ENCODE measurements at regions not wholly inside any gene's neighbourhood (a gene's known extent, or its start where the extent isn't known, plus 50 kb on each side); places are given as distances from the start of the nearest gene placed in this dataset.
"Not testable (repeated sequence)": the region's sequence is repeated elsewhere in the genome, so short reads cannot be mapped to it uniquely, and the experiment has no call there.

GRCh38 chr14:30162066-30162465 lies 234.4 kb upstream of the PRKD1 start:
- no peak for DNase-seq

GRCh38 chr14:30165255-30165654 lies 237.6 kb upstream of the PRKD1 start:
- no peak for DNase-seq

- DNase-seq = no peak
These were observed 250.1 kb upstream of the PRKD1 start for GRCh38 chr14:30177781-30178180.

- no peak for DNase-seq
These were observed 251.9 kb upstream of the PRKD1 start for GRCh38 chr14:30179381-30180130.

GRCh38 chr14:30180219-30180618 lies 252.6 kb upstream of the PRKD1 start:
- no peak for DNase-seq

DNA sequence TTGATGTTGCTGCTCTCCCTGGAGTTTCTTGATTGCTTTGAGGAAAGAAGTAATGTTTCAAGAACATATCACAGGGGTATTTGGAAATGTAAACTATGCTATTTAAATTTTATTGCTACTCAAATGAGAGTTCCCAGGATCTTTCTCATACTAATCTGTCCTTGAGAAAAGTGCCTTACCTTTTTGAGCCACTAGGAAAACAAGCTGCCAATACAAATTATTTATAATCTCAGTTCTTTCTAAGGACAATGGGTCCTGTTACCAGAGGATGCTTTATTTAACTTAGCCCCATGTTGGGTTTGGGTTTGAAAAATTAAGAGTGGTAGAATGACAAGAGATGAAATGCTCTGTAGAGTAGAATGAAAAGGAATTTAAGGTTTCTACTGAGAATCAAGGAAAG lies 258.2 kb upstream of the PRKD1 start:
- no peak for DNase-seq

DNA sequence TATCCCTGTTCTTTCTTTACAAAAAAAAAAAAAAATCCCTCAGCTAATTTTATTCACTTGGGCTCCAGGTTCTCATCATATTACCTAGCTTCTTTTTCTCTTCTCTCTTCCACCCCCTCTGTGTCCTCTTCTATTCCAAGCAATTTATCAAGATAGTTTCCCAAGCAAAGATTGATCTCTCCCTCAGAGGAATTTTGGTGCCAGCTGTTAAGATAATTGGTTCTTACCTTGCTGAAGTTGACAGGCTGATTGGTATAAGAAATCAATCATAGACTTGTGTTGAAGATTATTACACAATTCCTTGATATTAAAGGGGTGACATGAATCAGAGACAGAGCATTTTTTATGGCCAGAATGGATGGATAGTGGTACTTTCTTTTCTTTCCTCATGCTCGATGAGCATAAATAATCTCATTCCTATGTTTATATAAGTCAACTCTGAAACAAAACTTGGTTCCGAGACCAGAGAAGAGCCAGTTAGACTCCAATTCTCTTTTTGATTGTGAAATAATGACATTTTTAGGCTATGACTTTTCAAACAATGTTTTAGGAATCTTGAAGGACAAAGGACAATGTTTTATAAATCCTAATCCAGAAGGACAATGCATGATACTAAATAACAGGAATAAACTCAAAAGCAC lies 264.1 kb upstream of the PRKD1 start:
- no peak for DNase-seq

DNA sequence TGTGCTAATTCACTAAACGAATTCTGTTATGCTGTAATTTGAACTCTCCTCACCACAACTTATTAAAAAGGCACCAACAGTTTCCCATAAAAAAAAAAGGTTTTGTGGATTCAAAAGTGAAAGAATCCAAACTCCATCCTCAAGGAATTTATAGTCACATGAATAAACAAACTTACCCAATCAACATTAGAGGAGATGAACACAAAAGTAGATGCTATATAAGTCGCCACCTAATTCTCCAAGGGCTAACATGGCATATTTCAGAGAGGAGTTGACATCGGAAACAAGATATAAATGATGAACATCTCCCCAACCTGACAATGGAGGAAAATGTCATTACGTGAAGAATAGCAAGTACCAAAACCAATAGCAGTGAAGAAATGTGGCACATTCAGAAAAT lies 265.5 kb upstream of the PRKD1 start:
- no peak for DNase-seq

GRCh38 chr14:30193845-30194501 lies 266.3 kb upstream of the PRKD1 start:
- DNase-seq = no peak

DNA sequence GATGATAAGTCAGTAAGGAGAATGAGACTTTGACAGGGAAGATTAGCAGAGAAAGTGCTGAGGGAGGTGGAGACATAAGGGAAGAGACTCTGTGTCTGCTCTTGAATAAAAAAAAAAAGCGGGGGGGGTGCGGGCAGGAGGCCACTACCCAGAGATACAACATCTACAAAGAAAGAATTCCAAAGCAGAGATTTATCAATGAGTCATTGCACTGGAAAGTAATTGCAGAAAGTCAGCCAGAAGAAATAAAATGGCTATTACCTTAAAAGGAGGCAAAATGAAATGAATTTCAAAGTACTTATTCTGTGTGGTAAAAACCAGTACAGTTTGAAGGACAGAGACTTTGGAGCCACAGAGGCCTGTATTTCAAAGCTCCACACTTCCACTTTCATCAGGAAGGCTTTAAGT lies 267.1 kb upstream of the PRKD1 start:
- DNase-seq = no peak

DNA sequence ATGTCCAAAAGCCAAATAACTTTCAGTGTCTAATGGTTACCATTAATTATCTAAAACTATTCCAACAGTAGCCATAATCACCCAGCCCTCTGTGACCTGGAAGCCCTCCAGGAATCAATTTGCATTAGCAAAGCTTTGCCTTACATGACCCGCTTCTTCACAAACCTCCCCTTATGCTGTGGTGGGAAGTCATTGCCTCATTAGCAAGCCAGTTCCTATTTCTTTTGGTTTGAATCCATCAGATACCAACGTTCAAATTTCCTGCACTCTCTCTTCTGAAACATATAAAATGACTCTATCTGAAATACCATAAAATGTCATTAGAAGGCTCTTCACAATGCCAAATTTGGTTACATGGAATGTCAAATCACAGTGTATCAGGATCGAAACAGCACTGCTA lies 268.3 kb upstream of the PRKD1 start:
- DNase-seq = no peak

GRCh38 chr14:30196861-30197260 lies 269.2 kb upstream of the PRKD1 start:
- DNase-seq = no peak

DNA sequence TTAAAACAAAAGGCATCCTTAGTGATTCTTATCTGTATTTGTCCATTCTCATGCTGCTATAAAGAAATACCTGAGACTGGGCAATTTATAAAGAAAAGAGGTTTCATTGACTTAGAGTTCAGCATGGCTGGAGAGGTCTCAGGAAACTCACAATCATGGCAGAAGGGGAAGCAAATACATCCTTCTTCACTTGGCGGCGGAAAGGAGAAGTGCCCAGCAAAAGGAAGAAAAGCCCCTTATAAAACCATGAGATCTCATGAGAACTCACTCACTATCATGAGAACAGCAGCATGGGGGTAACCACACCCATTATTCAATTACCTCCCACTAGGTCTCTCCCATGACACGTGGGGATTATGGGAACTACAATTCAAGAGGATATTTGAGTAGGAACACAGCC lies 271.1 kb upstream of the PRKD1 start:
- not testable (repeated sequence) for DNase-seq

DNA sequence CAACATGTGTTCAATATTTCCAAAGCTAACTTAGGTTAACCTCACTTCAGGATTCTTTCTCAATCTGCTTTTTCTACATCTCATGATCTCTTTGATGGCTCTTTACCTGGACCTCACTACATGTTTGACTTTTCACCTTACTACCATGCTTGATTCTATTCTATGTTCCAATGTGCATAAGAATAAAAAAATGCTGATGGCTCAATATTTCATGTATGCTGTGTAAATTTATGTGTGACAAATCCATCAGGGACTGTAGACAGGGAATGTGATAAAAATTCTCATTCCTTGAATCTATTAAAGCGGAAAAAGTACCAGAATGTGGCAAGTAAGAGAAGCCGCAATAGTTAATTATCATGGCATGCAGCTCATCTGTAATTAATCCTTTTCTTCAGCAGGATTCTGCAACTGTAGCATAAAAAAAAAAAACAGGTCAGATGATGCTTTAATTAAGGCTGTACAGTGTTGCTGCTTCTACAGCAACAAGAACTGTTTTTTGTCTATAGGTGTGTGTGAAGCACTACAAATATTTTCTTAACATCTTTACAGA lies 276.9 kb upstream of the PRKD1 start:
- DNase-seq = no peak

DNA sequence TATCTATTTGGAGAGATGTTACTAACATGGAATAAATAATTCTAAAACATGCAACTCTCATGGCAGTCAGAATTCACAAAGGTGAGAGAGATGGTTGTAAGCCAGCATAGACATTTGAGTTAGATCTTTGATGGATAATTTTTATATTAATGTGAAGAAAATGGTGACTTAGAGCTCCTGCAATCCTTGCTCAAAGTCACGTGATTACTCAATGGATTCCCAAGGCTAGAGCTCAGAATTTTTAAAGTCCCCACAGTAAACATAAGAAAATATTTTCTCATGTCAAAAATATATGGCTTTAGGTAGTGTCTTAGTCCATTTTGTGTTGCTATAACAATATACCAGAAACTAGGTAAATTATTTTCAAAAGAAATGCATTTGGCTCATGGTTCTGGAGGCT lies 281.5 kb upstream of the PRKD1 start:
- DNase-seq = no peak

DNA sequence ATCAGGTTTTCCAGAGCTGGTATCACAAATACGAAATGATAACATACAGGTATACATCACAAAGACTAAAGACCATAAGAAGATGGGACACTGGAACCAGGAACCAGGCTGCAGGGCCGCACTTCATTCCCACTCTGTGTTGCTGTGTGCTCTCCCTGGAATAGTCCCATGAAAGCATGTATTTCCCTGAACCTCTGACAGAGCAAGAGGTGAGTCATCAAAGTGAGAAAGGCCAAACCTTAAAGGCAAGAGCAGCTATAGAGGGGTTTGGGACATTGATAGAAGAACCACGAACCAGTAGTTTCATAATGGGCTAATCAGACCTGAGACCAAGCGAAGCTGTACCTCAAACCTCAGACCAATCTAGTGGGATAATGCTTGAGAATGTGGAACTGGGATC lies 283.0 kb upstream of the PRKD1 start:
- DNase-seq = no peak

GRCh38 chr14:30211326-30211725 lies 283.7 kb upstream of the PRKD1 start:
- no peak for DNase-seq

GRCh38 chr14:30214014-30214413 lies 286.4 kb upstream of the PRKD1 start:
- no peak for DNase-seq

DNA sequence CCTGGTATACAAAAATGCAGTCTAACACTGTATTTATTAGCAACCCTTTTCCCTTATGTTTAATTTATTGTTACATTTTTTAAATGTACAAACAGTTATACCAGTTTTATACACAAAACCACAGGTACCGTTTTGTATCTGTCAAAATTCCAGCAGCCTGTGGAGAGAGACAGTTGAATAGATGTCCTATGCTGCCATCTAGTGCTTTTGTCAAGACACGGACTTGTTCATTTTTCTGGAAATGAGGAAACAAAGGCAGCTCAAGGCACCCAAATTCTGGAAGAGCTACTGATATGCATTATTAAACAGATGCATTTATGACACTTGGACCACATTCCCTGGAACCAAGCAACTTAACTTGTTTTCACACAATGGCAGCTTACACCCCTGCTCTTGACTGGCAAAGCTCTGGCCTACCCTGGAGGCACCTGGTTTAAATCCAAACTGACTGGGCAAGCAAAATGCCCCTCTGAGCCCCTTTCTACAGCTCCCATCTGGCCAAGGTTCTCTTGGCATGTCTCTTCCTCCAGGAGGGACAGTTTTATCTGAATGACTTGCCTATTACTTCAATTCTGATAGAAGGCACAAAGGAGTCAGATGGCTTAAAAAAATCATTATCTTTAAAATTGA lies 286.9 kb upstream of the PRKD1 start:
- DNase-seq = no peak

DNA sequence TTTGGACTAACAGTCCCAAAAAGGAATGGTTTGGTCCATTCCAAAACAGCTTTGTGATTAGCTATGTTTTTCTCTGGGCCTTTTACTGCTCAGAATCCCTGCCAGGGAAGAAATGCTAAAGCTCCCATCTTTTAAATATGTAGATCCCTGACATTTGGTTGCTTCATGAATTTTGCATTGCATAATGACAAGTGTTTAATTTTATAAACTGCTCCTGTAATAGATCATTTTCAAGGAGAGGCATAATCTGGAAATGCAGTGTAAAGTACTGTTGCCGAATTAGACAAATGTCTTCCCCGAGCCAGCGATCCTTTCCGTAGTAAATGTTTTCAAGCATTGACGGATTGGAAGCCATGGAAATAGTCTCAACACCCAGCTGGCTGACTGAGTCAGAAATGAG lies 291.3 kb upstream of the PRKD1 start:
- DNase-seq = no peak

DNA sequence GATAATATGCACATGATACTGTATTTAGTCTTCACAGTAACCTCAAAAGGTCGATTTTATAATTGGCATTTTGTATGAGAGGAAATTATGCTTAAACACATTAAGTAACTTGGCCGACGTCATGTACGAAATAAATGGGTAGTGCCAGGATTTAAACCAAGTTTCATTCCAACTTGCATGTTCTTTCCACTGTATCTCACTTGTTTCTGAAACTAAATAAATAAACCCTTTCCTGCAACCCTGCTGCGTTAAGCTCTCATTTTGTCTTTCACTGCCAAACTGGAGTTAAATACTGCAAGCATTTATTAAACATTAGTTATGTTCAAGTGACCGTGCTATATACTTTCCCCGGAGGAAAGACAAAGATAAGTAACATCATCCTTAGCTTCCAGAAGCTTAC lies 293.9 kb upstream of the PRKD1 start:
- DNase-seq = no peak

DNA sequence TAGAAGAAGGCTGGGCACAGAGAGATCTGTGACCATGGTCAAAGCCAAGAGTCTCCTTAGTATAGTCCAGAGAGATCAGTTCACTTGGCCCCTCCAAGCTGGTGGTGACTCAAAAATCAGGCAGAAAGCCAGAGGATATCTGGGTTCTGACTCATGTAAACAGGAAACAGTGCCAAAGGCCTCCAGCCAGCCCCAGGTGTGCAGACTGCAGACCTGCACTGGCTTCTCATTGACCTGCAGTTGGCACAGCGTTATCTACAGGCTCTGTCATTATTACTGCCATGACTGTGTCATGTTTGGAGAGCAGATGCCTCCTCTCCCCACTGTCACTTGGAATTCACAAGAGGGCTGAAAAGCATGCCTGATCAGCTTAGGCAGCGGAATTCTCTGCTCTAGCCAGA lies 295.7 kb upstream of the PRKD1 start:
- no peak for DNase-seq

DNA sequence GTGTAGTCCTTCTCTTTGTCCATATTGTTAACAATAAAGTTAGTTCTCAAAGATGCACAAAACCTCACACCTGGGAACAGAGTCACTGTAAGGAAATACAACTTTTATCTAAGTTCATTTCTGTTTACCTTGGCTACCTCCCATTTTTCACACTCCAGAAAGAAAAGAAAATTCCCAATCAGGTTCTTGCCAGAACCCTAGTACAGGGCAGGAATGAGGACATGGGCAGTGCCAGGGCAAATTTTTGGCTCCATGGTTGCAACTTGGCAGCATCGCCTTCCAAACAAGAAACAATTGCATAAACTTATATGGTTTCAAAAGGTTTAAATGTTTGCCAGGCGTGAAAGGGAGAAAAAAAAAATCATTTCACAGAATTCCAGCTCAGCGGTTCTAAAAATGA lies 296.3 kb upstream of the PRKD1 start:
- no peak for DNase-seq

GRCh38 chr14:30225176-30225575 lies 297.5 kb upstream of the PRKD1 start:
- no peak for DNase-seq

Measured in stimulated activated naive CD4-positive, alpha-beta T cell (primary cell).